GM12878 (cell line): ENCODE measurements at regions not wholly inside any gene's neighbourhood (a gene's known extent, or its start where the extent isn't known, plus 50 kb on each side); places are given as distances from the start of the nearest gene placed in this dataset.

Source experiments
- ATAC-seq: fragments of 200-7000 bp; cut with Tn5 transposase; 3 replicates; pipeline ENCODE4 v1.9.1; 2020; ENCODE audit warnings: mild to moderate bottlenecking, moderate library complexity
- BruUV-seq: library from RNA; stranded (reverse); fragments of 400-500 nt; replicated peaks from 2 replicates; lab custom pipeline; 2021; lab: Mats Ljungman, UMichigan
- CTCF ChIA-PET: fragments of 300-600 bp; sonication (Branson Sonifier 250); formaldehyde crosslinking; extraction: SDS; loops from one replicate; lab custom pipeline; 2021; ENCODE audit warnings: inconsistent platforms; lab: Yijun Ruan, JAX
- POLR2A ChIA-PET: fragments of 350-600 bp; formaldehyde crosslinking; extraction: SDS; loops from one replicate; lab custom pipeline; 2021; ENCODE audit warnings: inconsistent platforms; lab: Charles Lee
- RAD21 ChIA-PET: fragments of 300-600 bp; sonication (Branson Sonifier 250); formaldehyde crosslinking; loops from one replicate; lab custom pipeline; 2023; ENCODE audit warnings: antibody characterized with exemption; ENCODE audit not compliant: unreplicated experiment; lab: Charles Lee
- SMC1A ChIA-PET: fragments of 300-600 bp; sonication (Branson Sonifier 250); formaldehyde crosslinking; loops from one replicate; lab custom pipeline; 2023; ENCODE audit not compliant: unreplicated experiment, uncharacterized antibody; lab: Charles Lee
- DNase-seq: peaks from one replicate; pipeline ENCODE4 v3.0.0-alpha.2; 2011; ENCODE audit warnings: low read depth, low spot score
- FAIRE-seq: peaks from 3 replicates; lab custom pipeline; 2011; peaks lifted over from hg19 to GRCh38; lab: Jason Lieb, UNC
- H2AFZ ChIP-seq: 2 replicates; pipeline ENCODE4 v1.6.0; 2011; ENCODE audit warnings: low read depth, low read length, control low read depth; ENCODE audit not compliant: control insufficient read depth
- H3K27ac ChIP-seq: 2 replicates; pipeline ENCODE4 v1.5.1; 2011; ENCODE audit warnings: control low read depth; ENCODE audit not compliant: control insufficient read depth, insufficient read depth
- H3K27me3 ChIP-seq, 2 experiments: replicated peaks in 1 of 2; 2 replicates each; pipeline versions ENCODE4 v1.6.0 to v1.6.1; 2011; ENCODE audit warnings: low read length in 1 of 2; ENCODE audit not compliant: control insufficient read depth in 2 of 2, insufficient read depth in 2 of 2
- H3K36me3 ChIP-seq, 2 experiments: 2 replicates each; pipeline ENCODE4 v1.5.1; 2011; ENCODE audit warnings: low read length in 1 of 2; ENCODE audit not compliant: control insufficient read depth in 2 of 2, insufficient read depth in 2 of 2
- H3K4me1 ChIP-seq: 2 replicates; pipeline ENCODE4 v1.6.1; 2011; ENCODE audit warnings: mild to moderate bottlenecking, low read length, moderate library complexity, mixed read lengths; ENCODE audit not compliant: control insufficient read depth, insufficient read depth
- H3K4me2 ChIP-seq: 2 replicates; pipeline ENCODE4 v1.6.0; 2011; ENCODE audit warnings: control low read depth; ENCODE audit not compliant: control insufficient read depth, insufficient read depth
- H3K4me3 ChIP-seq: fragments of 200-600 bp; sonication (generic); 2 replicates; pipeline ENCODE4 v1.5.1; 2016
- H3K79me2 ChIP-seq: 2 replicates; pipeline ENCODE4 v1.6.0; 2011; ENCODE audit warnings: low read length; ENCODE audit not compliant: control insufficient read depth, insufficient read depth
- H3K9ac ChIP-seq: 2 replicates; pipeline ENCODE4 v1.8.0; 2011; ENCODE audit warnings: low read length, control low read depth, mixed read lengths; ENCODE audit not compliant: control insufficient read depth, insufficient read depth
- H3K9me3 ChIP-seq: replicated peaks from 3 replicates; pipeline ENCODE4 v1.5.1; 2011; ENCODE audit warnings: mild to moderate bottlenecking, low read length; ENCODE audit not compliant: control insufficient read depth, insufficient read depth
- H4K20me1 ChIP-seq: 2 replicates; pipeline ENCODE4 v1.6.0; 2011; ENCODE audit not compliant: control insufficient read depth, insufficient read depth
- CBX5 ChIP-seq: sonication (generic); IDR thresholded peaks from 2 replicates; pipeline ENCODE4 v1.6.1; 2016; ENCODE audit warnings: low read depth, moderate library complexity, mild to moderate bottlenecking, inconsistent platforms
- E4F1 ChIP-seq: fragments of 450-650 bp; IDR thresholded peaks from 2 replicates; pipeline ENCODE4 v1.6.1; 2018; ENCODE audit warnings: borderline replicate concordance, mild to moderate bottlenecking; ENCODE audit not compliant: partially characterized antibody
- EED ChIP-seq: sonication (generic); IDR thresholded peaks from 2 replicates; pipeline ENCODE4 v1.6.1; 2016; ENCODE audit warnings: antibody characterized with exemption, low read depth
- IRF4 ChIP-seq: IDR thresholded peaks from 2 replicates; pipeline ENCODE4 v1.6.1; 2011; ENCODE audit warnings: low read depth, low read length
- PAX8 ChIP-seq: fragments of 450-650 bp; IDR thresholded peaks from 2 replicates; pipeline ENCODE4 v1.6.1; 2017; ENCODE audit warnings: mild to moderate bottlenecking, moderate library complexity
- RBBP5 ChIP-seq: fragments of 200-600 bp; sonication (generic); conservative IDR thresholded peaks from 2 replicates; pipeline ENCODE4 v1.6.1; 2016
- RELA ChIP-seq: fragments of 450-650 bp; IDR thresholded peaks from 2 replicates; pipeline ENCODE4 v1.8.0; 2014; ENCODE audit warnings: borderline replicate concordance; ENCODE audit not compliant: partially characterized antibody
- SIX5 ChIP-seq: IDR thresholded peaks from 2 replicates; pipeline ENCODE4 v1.6.1; 2011; ENCODE audit warnings: mild to moderate bottlenecking, low read depth, low read length, moderate library complexity; ENCODE audit not compliant: severe bottlenecking
- SKIL ChIP-seq: fragments of 450-650 bp; IDR thresholded peaks from 2 replicates; pipeline ENCODE4 v1.6.1; 2017; ENCODE audit warnings: mild to moderate bottlenecking, low read depth, inconsistent platforms; ENCODE audit not compliant: poor library complexity, severe bottlenecking
- ZNF207 ChIP-seq: fragments of 450-650 bp; IDR thresholded peaks from 2 replicates; pipeline ENCODE4 v1.6.1; 2014; ENCODE audit warnings: antibody characterized with exemption, mild to moderate bottlenecking, borderline replicate concordance
- ZNF274 ChIP-seq: IDR thresholded peaks from one replicate; pipeline ENCODE4 v1.8.0; 2011; ENCODE audit not compliant: insufficient read length, insufficient read depth
- WGBS: methylation state at CpG from one replicate; pipeline ENCODE4 v1.1.6; 2016; ENCODE audit warnings: low lambda C conversion rate; ENCODE audit not compliant: insufficient replicate concordance, insufficient coverage; ENCODE audit errors: missing lambda C conversion rate; 5-methylcytosine and 5-hydroxymethylcytosine counted together
- in situ Hi-C: fragments of 300-500 bp; cut with MboI; formaldehyde crosslinking; loops from 9 replicates; pipeline ENCODE4 v1.14.3; 2018; ENCODE audit warnings: mixed read lengths
- intact Hi-C: fragments of 100-400 bp; cut with micrococcal nuclease; formaldehyde crosslinking; loops from one replicate; pipeline ENCODE4 v1.14.2; 2022; ENCODE audit not compliant: unreplicated experiment

GRCh38 chr1:60950224-60951063 is 131.9 kb upstream of the NFIA start:
- DNase-seq (no peak), ATAC-seq (no peak)
- in situ Hi-C loops = no loop called here
- no peaks in the 10 kb centered on the region for H3K4me1 ChIP-seq
- H3K79me2 ChIP-seq = no peaks in the 10 kb centered on the region
- no peaks in the 10 kb centered on the region for H3K36me3 ChIP-seq
- intact Hi-C loops = no loop called here
- TF ChIP-seq RBBP5 = no peak
- no peak for TF ChIP-seq ZNF274
- TF ChIP-seq CBX5 = no peak
- no peak for TF ChIP-seq ZNF207
- no peak for TF ChIP-seq PAX8
- no peak for TF ChIP-seq SKIL
- no peak for TF ChIP-seq SIX5
- TF ChIP-seq IRF4 = no peak
- no peak for TF ChIP-seq RELA
- TF ChIP-seq E4F1 = no peak
- TF ChIP-seq EED = no peak
- TF ChIP-seq, all 136 proteins: peak for 0
- ChIA-PET RAD21 (no interaction called here), CTCF (no interaction called here), POLR2A (no interaction called here), SMC1A (no interaction called here)
- no TSS peak for BruUV-seq
- Histone ChIP-seq H3K9me3 (no peaks in the 10 kb centered on the region), H3K27ac (no peak overlapping the region), H3K4me3 (no peak overlapping the region), H3K4me2 (no peak overlapping the region), H3K9ac (no peak overlapping the region), H3K27me3 (peaks cover 0 to 2% of the 10 kb centered on the region in 2 experiments; a peak in 1 of 4 replicates), H2AFZ (no peak overlapping the region), H4K20me1 (no peaks in the 10 kb centered on the region)
- FAIRE-seq = no peak
- 26% methylated on average over 9 of the region's 9 CpGs for WGBS
